ENCODE measurements at regions not wholly inside any gene's neighbourhood (a gene's known extent, or its start where the extent isn't known, plus 50 kb on each side); places are given as distances from the start of the nearest gene placed in this dataset.

DNA sequence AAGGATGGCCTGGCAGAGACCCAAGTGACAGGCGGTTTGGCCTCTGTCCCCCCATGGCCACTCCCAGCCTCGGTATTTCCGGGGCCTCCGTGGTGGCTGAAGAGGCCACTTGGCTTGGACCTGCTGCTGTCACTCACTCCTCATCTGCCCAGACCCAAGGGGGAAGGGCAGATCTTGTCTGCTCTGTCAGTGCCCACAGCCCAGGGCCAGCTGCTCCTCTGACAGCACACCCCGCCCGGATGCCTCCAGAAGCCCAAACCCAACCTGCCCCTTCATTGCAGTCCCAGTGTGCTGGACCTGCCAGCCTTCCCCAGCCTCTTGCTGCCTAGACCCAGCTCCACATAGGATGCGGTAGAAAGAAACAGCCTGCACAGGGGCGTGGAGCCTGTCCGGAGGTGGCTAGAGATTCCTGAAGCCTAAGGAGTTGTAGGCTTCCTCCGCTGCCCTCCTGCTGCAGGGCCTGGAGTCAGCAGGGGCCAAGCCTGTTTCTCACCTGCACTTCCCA, 52.0 kb downstream of the MAGEF1 start:
- DNase-seq = no peak

- no peak for DNase-seq
Observed at GRCh38 chr3:184658223-184658928, 53.5 kb downstream of the MAGEF1 start.

DNA sequence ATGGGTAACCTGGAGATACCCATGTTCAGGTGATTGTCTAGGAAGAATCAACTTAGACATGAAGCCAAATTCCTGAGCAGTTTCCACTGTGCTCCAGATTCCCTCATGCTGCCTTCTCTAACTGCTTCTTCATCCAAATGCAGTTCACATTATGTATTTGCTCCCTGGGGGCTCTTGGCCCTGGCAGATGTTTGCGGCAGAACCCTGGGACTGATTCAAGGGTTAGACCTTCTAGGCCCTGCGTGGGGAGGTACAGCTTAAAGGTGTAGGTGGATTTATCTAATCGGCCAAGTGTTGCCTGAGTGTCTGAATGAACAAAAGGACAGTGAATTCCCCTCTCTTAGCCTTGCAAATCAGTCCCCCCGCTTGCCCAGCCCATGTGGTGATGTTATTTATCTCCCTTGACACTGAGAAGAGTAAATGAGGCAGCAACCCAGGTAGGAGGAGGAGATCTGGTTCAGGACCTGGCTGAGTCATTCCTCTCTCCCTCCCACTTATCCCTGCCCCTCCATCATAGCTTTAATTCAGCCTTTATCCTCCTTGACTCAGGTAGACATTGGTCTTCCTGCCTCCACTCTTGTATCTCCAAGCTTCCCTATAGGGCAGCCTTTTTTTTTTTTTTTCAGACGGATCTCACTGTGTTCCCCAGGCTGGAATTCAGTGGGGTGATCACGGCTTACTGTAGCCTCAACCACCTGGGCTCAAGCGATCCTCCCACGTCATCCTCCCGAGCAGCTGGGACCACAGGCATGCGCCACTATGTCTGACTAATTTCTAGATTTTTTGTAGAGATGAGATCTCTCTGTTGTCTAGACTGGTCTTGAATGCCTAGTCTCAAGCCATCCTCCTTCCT, 54.8 kb downstream of the MAGEF1 start:
- no peak for DNase-seq

- DNase-seq = no peak
Observed at GRCh38 chr3:184656458-184656828, 55.4 kb downstream of the MAGEF1 start.

DNA sequence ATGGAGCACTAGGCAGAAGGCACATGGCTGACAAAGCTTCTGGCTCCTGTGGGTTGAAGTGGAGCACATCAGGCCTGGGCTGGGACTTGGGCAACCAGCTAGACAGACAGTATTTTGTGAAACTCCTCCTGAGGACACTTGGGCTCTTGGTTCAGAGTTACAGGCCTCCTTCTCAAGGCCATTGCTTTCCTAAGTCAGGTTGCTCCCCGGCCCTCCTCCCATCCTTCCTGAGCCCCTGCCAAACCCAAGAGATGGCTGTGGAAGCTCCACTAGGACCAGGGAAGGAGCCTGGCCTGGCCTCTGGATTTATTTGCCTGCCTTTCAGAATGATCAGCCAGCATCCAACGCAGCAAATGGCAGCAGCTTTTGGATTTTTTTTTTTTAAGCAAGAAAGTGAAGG, 56.3 kb downstream of the MAGEF1 start:
- DNase-seq = no peak

- DNase-seq = no peak
Observed at GRCh38 chr3:184654375-184654774, 57.5 kb downstream of the MAGEF1 start.

- no peak for DNase-seq
Observed at GRCh38 chr3:184652465-184652864, 59.4 kb downstream of the MAGEF1 start.

GRCh38 chr3:184651904-184652303, 60.0 kb downstream of the MAGEF1 start:
- DNase-seq = no peak

DNA sequence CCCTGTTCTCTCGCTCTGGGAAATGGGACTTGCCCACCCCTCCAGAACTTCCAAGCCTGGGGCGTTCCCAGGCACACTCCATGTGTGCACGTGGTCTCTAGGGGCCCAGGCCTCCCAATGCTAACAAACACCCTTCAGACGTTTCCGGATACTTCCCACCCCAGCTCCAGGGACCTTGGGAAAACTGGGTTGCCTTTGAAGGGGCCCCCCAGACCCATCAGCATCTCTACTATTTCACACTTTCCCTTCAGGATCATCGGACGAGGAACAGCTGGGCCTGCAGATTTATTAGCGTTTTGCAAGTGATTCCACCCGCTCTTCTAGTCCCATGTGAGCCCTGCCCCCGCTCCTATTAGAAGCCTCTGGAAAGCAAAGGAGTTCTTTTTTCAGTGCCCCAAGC, 63.2 kb downstream of the MAGEF1 start:
- no peak for DNase-seq

DNA sequence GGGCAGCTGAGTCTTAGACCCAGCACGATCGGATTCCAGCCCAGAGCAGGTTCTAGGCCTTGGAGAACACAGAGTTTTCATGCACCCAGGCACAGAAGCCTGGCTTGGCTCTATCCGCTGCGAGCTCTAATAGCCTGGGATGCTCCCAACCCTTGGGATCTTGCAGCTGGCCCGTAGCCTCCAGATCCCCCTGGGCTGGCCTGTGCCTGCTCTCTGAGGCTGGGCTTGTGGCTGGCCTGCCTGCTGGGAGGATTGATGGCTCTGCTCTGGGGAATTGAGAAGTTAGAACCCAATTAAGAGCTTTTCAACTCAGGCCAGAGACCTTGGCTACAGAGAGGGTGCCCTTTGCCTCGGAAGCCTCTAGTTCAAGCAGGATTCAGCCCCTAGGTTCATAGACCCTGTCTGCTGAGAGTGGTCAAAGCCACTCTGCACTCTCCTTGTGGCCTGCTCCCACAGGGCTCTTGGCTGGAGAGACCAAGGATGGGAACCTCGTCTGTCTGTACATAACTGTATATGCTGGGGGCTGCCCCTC, 64.4 kb downstream of the MAGEF1 start:
- no peak for DNase-seq

DNA sequence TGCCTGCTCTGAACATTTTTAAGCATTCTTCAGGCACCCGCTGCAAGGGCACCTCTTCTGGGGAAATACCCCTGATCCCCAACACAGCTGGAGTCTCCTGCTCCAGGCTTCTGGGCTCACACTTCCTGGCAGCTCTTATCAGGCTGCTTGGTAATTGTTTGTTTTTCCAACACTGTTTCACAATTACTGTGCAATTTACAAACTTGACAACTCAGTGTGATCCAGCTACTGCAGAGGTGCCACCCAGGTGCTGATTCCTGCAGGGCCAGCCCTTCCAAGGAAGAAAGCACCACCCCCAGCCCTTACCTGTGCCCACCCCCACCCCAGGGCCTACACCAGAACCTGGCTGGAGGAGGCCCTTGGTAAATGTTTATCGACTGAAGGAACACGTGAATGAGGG, 66.5 kb downstream of the MAGEF1 start:
- DNase-seq = no peak

DNA sequence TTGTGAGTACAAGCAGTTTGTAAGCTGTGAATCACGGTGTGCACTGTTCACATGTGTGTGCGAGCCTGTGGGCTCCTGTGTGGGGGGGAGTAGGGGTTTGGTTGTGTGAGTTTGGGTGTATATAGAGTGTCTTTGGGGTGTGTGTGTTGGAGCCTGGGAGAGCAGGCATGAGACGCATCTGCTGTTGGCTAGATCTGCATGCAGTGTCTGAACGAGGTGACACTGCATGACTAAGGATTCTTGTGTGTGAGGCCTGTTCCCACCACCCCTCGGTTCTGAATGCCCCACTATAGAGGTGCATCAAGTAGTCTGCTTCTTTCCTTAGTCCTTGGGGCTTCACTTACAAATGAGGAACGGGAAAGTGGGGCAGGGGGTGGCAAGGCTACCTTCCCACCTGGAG, 68.4 kb downstream of the MAGEF1 start:
- no peak for DNase-seq

- no peak for DNase-seq
Observed at GRCh38 chr3:184642631-184643285, 69.1 kb downstream of the MAGEF1 start.

GRCh38 chr3:184641430-184641829, 70.4 kb downstream of the MAGEF1 start:
- DNase-seq = no peak

- DNase-seq = no peak
Observed at GRCh38 chr3:184639351-184639750, 72.5 kb downstream of the MAGEF1 start.

DNA sequence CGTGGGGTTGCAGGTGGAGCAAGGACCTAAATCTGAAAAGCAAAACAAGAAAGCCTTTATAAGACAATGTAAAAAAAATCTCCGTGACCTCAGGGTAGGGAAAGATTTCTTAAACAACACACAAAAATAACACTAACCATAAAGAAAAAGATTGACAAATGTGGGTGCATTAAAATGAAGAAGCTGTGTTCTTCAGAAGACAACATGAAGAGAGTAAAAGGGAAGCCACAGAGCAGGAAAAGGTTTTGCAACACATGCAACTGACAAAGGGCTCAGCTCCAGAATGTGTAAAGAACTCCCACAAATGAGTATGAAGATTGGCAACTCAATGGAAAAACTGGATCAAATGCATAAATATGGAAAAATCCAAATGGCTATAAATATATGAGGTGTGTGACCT, 74.2 kb downstream of the MAGEF1 start:
- DNase-seq = no peak

GRCh38 chr3:184636741-184637316, 75.0 kb downstream of the MAGEF1 start:
- DNase-seq = peak; percentile 36

GRCh38 chr3:184635774-184636173, 74.2 kb downstream of the EPHB3 start:
- no peak for DNase-seq

DNA sequence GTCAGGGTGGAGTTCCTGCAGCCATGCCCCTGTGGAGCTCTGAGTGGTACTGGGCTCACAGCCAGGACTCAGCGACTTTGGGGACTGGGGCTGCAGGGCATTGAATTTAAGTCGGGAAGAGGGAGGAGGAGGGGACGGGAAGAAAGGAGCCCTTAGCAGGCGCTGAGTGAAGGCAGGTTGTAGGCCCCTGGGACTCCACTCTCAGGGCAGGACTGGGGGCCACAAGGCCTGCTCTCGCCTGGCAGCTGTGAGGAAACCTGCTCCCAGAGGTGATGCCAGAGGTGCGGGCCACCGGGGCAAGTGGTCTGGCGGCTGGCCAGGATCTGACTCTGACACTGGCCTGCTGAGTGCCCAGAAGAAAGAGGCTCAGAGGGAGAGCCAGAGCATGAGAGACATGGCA, 73.5 kb downstream of the EPHB3 start:
- no peak for DNase-seq

DNA sequence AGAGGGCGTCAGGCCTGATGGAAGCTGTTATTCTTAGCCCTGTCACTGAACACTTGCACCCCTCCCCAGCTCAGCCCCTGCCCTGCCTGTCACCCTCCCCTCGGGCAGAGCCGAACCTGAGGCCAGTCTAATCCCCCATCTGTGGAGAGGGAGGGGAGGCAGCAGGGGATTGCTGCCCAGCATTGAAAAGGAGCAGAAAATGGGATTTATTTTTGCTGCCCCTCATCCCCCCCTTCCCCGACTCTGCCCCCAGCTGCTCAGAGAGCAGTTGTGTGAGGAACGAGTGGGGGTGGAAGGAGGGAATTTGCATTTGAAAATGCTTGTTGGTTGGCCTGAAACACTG, 71.6 kb downstream of the EPHB3 start:
- DNase-seq = no peak

DNA sequence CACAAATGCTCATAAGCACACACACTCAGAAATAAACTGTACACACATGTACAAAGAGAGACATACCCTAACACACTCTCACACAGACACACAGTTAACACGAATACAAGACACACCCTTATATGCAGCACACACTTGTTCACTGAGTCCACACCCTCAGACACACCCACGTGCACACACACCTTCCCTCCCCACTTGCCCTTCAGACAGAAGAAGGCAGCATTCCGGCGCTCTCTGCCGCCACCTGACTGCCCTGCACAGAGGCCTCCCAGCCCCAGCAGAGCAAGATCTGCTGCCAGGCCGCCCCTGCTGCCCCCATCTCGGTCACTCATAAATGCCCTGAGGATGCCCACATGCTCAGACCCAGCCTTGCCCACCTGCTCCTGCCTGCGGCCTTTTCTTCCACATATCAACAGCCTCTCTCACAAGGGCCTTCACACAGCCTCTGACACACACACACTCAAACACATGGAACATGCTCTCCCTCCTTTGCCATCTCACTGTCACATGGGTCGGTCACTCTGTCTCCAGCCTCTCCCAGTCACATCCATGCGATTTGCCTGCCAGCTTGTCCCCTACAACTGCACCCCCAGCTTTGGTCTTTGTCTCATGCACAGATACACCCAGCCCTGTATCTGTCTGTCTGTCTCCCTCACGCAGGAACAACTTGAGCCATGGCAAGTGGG, 71.1 kb downstream of the EPHB3 start:
- no peak for DNase-seq
